ENCODE measurements at regions not wholly inside any gene's neighbourhood (a gene's known extent, or its start where the extent isn't known, plus 50 kb on each side); places are given as distances from the start of the nearest gene placed in this dataset.

GRCh38 chr9:6073731-6074130, 58.3 kb upstream of the RANBP6 start:
- TF ChIP-seq CTCF (conservative IDR thresholded peaks at IDR 0.05; ENCODE audit: low read depth, low read length) (no peak), EZH2 (IDR thresholded peaks at IDR 0.05; ENCODE audit: borderline replicate concordance, low read depth, low read length, poor library complexity, severe bottlenecking) (no peak)

Data from A673 (cell line).